HL-60 (cell line): ENCODE measurements at regions not wholly inside any gene's neighbourhood (a gene's known extent, or its start where the extent isn't known, plus 50 kb on each side); places are given as distances from the start of the nearest gene placed in this dataset.

ENCODE experiments used
- DNase-seq, 2 experiments: peaks; one replicate each; pipeline ENCODE4 v3.0.0-alpha.2; 2010 to 2020; ENCODE audit warnings: low read depth in 1 of 2, low spot score in 1 of 2
- H3K27ac ChIP-seq: fragments of 250-450 bp; sonication (Bioruptor Pico); replicated peaks from 2 replicates; pipeline ENCODE4 v1.5.1; 2020; ENCODE audit warnings: mild to moderate bottlenecking, moderate library complexity
- H3K27me3 ChIP-seq: fragments of 250-450 bp; sonication (Bioruptor Pico); 2 replicates; pipeline ENCODE4 v1.5.1; 2021; ENCODE audit warnings: mild to moderate bottlenecking, moderate library complexity; ENCODE audit not compliant: insufficient read depth, poor library complexity, severe bottlenecking
- H3K4me3 ChIP-seq: replicated peaks from 2 replicates; pipeline ENCODE4 v1.5.1; 2011; ENCODE audit warnings: mild to moderate bottlenecking, control low read depth, low read length; ENCODE audit not compliant: insufficient read depth
- GABPA ChIP-seq: IDR thresholded peaks from 2 replicates; pipeline ENCODE4 v1.6.1; 2012; ENCODE audit warnings: low read depth
- POLR2AphosphoS5 ChIP-seq: IDR thresholded peaks from 2 replicates; pipeline ENCODE4 v1.6.1; 2012; ENCODE audit warnings: low read depth
- SPI1 ChIP-seq: IDR thresholded peaks from 2 replicates; pipeline ENCODE4 v1.6.1; 2012; ENCODE audit warnings: low read depth, mild to moderate bottlenecking, borderline replicate concordance
- TF ChIP-seq, protein P1 (sequence below): IDR thresholded peaks from 2 replicates; pipeline ENCODE4 v1.6.1; 2012; ENCODE audit warnings: low read depth; ENCODE audit not compliant: insufficient replicate concordance
- TF ChIP-seq, protein P2 (sequence below): IDR thresholded peaks from one replicate; pipeline ENCODE4 v1.5.1; 2011; ENCODE audit warnings: low read length, control low read depth, inconsistent platforms; ENCODE audit not compliant: insufficient read depth

DNA sequence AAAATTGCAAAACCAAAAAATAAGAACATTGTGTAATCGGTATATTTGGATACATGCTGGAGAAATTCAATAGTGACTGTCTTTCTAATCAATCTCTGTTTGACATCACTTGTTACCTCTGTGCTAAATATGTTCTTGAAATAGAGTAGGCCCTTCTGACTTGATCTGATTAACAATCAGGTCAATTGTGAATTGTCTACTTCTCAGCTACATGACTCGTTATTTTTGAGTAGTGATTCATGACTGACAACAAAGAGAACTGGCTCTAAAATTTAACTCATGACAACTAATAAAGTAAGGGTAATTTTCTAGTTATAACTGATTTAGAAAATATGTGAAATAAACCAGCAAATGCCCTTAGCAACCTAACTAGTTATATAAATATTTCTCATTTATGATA is 312.1 kb downstream of the TMX3 start:
- H3K27me3 ChIP-seq: no peaks in the 10 kb centered on the region
- TF ChIP-seq, protein P1, sequence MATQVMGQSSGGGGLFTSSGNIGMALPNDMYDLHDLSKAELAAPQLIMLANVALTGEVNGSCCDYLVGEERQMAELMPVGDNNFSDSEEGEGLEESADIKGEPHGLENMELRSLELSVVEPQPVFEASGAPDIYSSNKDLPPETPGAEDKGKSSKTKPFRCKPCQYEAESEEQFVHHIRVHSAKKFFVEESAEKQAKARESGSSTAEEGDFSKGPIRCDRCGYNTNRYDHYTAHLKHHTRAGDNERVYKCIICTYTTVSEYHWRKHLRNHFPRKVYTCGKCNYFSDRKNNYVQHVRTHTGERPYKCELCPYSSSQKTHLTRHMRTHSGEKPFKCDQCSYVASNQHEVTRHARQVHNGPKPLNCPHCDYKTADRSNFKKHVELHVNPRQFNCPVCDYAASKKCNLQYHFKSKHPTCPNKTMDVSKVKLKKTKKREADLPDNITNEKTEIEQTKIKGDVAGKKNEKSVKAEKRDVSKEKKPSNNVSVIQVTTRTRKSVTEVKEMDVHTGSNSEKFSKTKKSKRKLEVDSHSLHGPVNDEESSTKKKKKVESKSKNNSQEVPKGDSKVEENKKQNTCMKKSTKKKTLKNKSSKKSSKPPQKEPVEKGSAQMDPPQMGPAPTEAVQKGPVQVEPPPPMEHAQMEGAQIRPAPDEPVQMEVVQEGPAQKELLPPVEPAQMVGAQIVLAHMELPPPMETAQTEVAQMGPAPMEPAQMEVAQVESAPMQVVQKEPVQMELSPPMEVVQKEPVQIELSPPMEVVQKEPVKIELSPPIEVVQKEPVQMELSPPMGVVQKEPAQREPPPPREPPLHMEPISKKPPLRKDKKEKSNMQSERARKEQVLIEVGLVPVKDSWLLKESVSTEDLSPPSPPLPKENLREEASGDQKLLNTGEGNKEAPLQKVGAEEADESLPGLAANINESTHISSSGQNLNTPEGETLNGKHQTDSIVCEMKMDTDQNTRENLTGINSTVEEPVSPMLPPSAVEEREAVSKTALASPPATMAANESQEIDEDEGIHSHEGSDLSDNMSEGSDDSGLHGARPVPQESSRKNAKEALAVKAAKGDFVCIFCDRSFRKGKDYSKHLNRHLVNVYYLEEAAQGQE: no peak
- no peak overlapping the region for H3K4me3 ChIP-seq
- no peak overlapping the region for H3K27ac ChIP-seq
- no peak for DNase-seq

DNA sequence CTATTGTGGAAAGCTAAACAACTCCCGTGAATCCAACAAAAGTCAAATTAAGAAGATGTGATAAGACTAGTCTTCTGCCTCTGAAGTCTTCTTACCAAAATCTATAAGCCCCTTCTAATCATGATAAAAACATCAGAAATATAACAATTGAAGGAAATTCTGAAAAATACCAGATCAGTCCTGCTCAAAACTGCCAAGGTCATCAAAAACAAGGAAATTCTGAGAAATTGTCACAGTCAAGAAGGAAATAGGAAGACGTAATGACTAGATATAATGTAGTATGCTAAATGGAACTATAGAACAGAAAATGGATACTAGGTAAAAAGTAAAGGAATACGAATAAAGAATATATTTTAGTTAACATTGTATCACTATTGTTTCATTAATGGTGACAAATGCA is 314.0 kb downstream of the TMX3 start:
- H3K27me3 ChIP-seq: no peaks in the 10 kb centered on the region
- no peak for TF ChIP-seq GABPA
- TF ChIP-seq POLR2AphosphoS5: no peak
- TF ChIP-seq, protein P1: no peak
- TF ChIP-seq, protein P2, sequence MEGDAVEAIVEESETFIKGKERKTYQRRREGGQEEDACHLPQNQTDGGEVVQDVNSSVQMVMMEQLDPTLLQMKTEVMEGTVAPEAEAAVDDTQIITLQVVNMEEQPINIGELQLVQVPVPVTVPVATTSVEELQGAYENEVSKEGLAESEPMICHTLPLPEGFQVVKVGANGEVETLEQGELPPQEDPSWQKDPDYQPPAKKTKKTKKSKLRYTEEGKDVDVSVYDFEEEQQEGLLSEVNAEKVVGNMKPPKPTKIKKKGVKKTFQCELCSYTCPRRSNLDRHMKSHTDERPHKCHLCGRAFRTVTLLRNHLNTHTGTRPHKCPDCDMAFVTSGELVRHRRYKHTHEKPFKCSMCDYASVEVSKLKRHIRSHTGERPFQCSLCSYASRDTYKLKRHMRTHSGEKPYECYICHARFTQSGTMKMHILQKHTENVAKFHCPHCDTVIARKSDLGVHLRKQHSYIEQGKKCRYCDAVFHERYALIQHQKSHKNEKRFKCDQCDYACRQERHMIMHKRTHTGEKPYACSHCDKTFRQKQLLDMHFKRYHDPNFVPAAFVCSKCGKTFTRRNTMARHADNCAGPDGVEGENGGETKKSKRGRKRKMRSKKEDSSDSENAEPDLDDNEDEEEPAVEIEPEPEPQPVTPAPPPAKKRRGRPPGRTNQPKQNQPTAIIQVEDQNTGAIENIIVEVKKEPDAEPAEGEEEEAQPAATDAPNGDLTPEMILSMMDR: no peak
- no peak for TF ChIP-seq SPI1
- H3K27ac ChIP-seq: no peak overlapping the region
- DNase-seq: no peak
- no peak overlapping the region for H3K4me3 ChIP-seq

GRCh38 chr18:68399721-68400120 is 315.2 kb downstream of the TMX3 start:
- Histone ChIP-seq H3K27ac (no peak overlapping the region), H3K27me3 (no peaks in the 10 kb centered on the region), H3K4me3 (no peak overlapping the region)
- no peak for DNase-seq
- TF ChIP-seq GABPA: no peak
- TF ChIP-seq, protein P1: no peak

- Histone ChIP-seq H3K27ac (no peak overlapping the region), H3K4me3 (no peak overlapping the region), H3K27me3 (no peaks in the 10 kb centered on the region)
- no peak for DNase-seq
- TF ChIP-seq GABPA (no peak), POLR2AphosphoS5 (no peak), SPI1 (no peak)
- TF ChIP-seq, protein P1: no peak
- TF ChIP-seq, protein P2: no peak
Measured at GRCh38 chr18:68397241-68398035, 317.5 kb downstream of the TMX3 start.
